Activated B cell treated with CpG ODN at 0.5 μM for 24 hours (primary cell): ENCODE measurements at regions not wholly inside any gene's neighbourhood (a gene's known extent, or its start where the extent isn't known, plus 50 kb on each side); places are given as distances from the start of the nearest gene placed in this dataset.

Experiments used
- ATAC-seq: fragments of 200-7000 bp; cut with Tn5 transposase; one replicate; pipeline ENCODE4 v1.10.0; 2021; ENCODE audit warnings: low read depth, mild to moderate bottlenecking, moderate library complexity
- CTCF ChIA-PET: fragments of 350-600 bp; sonication (Branson Sonifier 250); formaldehyde crosslinking; loops from one replicate; lab custom pipeline; 2021; ENCODE audit warnings: antibody characterized with exemption; lab: Charles Lee
- POLR2A ChIA-PET: fragments of 350-600 bp; sonication (Branson Sonifier 250); formaldehyde crosslinking; loops from one replicate; lab custom pipeline; 2021; ENCODE audit warnings: antibody characterized with exemption; lab: Charles Lee
- DNase-seq: peaks from one replicate; pipeline ENCODE4 v3.0.0; 2022
- H3K27ac Mint-ChIP-seq: one replicate; pipeline ENCODE4 v1.8.0; 2020; ENCODE audit warnings: mixed read lengths
- H3K27me3 Mint-ChIP-seq: one replicate; pipeline ENCODE4 v1.8.0; 2021; ENCODE audit warnings: mixed read lengths
- H3K36me3 Mint-ChIP-seq: one replicate; pipeline ENCODE4 v1.8.0; 2021; ENCODE audit warnings: low read depth, mixed read lengths
- H3K4me1 Mint-ChIP-seq: one replicate; pipeline ENCODE4 v1.8.0; 2021; ENCODE audit warnings: mixed read lengths
- H3K4me3 Mint-ChIP-seq: one replicate; pipeline ENCODE4 v1.8.0; 2020; ENCODE audit warnings: mild to moderate bottlenecking, mixed read lengths
- H3K9me3 Mint-ChIP-seq: one replicate; pipeline ENCODE4 v1.8.0; 2020; ENCODE audit warnings: mixed read lengths
- intact Hi-C: fragments of 100-400 bp; cut with micrococcal nuclease; formaldehyde crosslinking; loops from one replicate; pipeline ENCODE4 v1.15.1; 2024
- TF ChIP-seq, protein P1 (sequence below): fragments of 200-600 bp; IDR thresholded peaks from one replicate; pipeline ENCODE4 v1.8.0; 2022; ENCODE audit warnings: antibody characterized with exemption, mild to moderate bottlenecking

DNA sequence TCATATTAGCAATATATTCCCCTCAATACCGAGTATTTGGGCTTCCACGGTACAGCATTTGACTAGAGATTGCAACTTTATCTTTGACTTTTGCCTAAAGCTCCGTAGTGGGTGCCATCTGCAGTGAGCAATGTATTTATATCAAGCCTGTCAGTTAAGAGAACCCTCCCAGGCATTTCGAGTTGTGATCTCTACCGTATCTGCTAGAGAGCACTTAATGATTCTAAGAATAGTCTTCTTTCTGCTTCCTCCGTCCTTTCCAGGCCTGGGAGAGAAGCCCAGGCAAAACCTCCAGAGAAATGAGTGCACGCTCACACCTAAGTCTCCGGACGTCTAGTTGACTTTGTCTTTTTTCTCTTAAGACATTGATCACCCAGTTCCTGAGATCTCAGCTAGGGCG lies 210.6 kb downstream of the KLF6 start:
- TF ChIP-seq, protein P1, sequence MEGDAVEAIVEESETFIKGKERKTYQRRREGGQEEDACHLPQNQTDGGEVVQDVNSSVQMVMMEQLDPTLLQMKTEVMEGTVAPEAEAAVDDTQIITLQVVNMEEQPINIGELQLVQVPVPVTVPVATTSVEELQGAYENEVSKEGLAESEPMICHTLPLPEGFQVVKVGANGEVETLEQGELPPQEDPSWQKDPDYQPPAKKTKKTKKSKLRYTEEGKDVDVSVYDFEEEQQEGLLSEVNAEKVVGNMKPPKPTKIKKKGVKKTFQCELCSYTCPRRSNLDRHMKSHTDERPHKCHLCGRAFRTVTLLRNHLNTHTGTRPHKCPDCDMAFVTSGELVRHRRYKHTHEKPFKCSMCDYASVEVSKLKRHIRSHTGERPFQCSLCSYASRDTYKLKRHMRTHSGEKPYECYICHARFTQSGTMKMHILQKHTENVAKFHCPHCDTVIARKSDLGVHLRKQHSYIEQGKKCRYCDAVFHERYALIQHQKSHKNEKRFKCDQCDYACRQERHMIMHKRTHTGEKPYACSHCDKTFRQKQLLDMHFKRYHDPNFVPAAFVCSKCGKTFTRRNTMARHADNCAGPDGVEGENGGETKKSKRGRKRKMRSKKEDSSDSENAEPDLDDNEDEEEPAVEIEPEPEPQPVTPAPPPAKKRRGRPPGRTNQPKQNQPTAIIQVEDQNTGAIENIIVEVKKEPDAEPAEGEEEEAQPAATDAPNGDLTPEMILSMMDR: no peak
- Mint-ChIP-seq H3K4me3 (no peak overlapping the region), H3K36me3 (no peaks in the 10 kb centered on the region), H3K27me3 (peaks cover 2% of the 10 kb centered on the region), H3K4me1 (no peaks in the 10 kb centered on the region), H3K27ac (no peak overlapping the region), H3K9me3 (no peaks in the 10 kb centered on the region)
- DNase-seq (no peak), ATAC-seq (no peak)
- POLR2A ChIA-PET: no interaction called here
- CTCF ChIA-PET: no interaction called here
- intact Hi-C loops: no loop called here

DNA sequence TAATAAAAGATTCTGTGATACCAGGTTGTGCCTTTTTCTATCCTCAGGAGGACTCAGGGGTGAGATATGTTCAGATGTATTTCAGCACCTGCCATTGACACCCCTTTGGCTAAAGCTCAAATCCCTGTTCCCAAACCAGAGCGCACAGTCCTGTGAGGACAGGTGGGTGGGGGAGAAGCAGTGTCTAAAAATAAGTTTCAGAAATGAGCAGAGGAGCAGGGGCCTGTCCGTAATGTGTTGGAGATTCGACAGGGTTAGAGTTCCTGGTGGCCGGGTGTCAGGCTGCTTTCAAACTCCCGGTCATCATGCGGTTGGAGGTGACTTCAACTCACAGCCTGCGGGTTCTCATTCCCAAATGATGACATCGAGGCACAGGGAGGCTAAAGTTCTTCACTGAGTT lies 211.5 kb downstream of the KLF6 start:
- Mint-ChIP-seq H3K4me3 (no peak overlapping the region), H3K36me3 (no peaks in the 10 kb centered on the region), H3K9me3 (no peaks in the 10 kb centered on the region), H3K27me3 (peaks cover 2% of the 10 kb centered on the region), H3K27ac (no peak overlapping the region), H3K4me1 (no peaks in the 10 kb centered on the region)
- ChIA-PET CTCF (no interaction called here), POLR2A (no interaction called here)
- TF ChIP-seq, protein P1: no peak
- ATAC-seq (no peak), DNase-seq (no peak)
- intact Hi-C loops: no loop called here

DNA sequence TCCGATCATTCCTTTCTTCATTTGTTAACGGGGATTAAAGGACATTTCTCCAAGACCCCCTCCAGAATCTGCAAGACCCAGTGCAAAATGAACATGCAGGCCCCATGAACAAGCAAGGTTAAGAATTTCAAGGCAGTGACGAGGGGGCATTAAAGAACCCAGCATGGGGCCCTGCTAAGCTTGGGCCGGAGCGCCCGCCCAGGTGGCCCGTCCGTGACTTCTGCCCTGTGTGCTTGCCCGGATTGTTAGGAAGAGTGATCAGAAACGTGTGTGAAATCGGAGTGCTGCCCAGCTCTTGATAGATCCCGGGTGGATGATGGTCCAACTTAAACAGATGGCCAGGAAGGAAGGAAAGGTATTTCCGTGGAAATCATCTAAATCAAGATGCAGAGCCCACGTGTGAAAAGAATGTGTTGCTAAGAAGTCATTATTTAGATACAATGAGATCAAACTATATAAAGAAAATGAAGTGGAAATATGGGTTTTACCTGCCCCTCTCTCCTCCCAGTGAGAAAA lies 213.6 kb downstream of the KLF6 start:
- no peaks in the 10 kb centered on the region for H3K9me3 Mint-ChIP-seq
- H3K4me3 Mint-ChIP-seq: no peak overlapping the region
- no peak for ATAC-seq
- no peaks in the 10 kb centered on the region for H3K4me1 Mint-ChIP-seq
- ChIA-PET POLR2A (no interaction called here), CTCF (no interaction called here)
- intact Hi-C loops: no loop called here
- TF ChIP-seq, protein P1: no peak
- H3K27me3 Mint-ChIP-seq: peaks cover 2% of the 10 kb centered on the region
- H3K27ac Mint-ChIP-seq: no peak overlapping the region
- DNase-seq: no peak
- no peaks in the 10 kb centered on the region for H3K36me3 Mint-ChIP-seq

DNA sequence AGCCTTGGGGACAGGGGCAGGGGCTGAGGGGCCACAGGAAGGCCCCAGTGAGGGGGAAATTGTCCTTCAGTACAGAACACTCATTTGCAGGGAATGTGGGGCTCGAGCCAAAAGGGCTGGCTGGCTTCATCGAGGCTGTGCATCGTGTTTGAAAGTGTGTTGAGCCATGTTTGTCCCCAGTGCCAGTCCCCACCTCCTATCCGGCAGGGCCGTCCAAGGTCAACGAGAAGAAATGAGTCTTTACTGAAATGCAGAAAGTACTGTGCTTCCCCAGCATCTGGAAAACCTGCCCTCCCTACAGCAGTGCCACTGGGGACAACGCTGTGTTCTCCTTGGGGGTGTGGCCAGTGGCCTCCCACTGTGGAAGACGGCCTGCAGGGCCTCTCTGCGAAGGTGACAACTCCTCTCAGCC lies 214.1 kb downstream of the KLF6 start:
- ChIA-PET POLR2A (no interaction called here), CTCF (no interaction called here)
- Mint-ChIP-seq H3K9me3 (no peaks in the 10 kb centered on the region), H3K4me3 (no peak overlapping the region), H3K4me1 (no peaks in the 10 kb centered on the region), H3K27ac (no peak overlapping the region), H3K27me3 (no peaks in the 10 kb centered on the region), H3K36me3 (no peaks in the 10 kb centered on the region)
- no peak for DNase-seq
- TF ChIP-seq, protein P1: no peak
- ATAC-seq: no peak
- intact Hi-C loops: no loop called here

DNA sequence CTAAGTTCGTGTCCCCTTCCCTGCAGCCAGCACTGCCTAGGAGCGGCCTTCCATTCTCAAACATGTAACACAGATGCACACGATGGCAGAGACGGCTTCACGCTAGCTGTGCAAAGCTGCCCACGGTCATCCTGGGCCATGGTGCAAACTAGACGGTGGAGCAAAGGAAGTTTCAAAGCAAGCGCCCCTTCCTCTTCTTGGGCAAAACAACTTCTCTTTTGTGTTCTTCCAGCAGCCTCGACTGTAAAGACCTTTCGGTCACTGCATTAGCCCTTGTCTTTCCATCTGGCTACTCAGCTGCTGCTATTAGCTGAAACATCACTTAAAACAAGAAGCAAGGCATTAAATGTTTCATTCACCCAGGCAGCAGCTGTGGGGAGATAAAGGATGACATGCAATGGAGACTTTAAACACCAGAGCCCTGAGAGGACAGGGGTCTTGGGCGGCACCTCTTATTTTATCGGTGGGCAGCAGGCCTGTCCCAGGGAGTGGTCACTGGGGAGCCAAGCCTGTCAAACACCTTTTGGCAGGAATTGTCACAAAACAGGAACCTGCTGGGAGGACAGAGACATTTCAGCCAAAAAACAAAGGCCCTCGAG lies 214.8 kb downstream of the KLF6 start:
- TF ChIP-seq, protein P1: no peak
- no peaks in the 10 kb centered on the region for H3K9me3 Mint-ChIP-seq
- H3K4me1 Mint-ChIP-seq: no peaks in the 10 kb centered on the region
- no peak overlapping the region for H3K27ac Mint-ChIP-seq
- intact Hi-C loops: no loop called here
- no peak for DNase-seq
- no peak for ATAC-seq
- CTCF ChIA-PET: interaction anchor here (0.6 kb wide), 1 partner anchor 16 kb away, joined by 4 read pairs; no protein-coding TSS in a partner anchor
- POLR2A ChIA-PET: no interaction called here
- no peak overlapping the region for H3K4me3 Mint-ChIP-seq
- no peaks in the 10 kb centered on the region for H3K36me3 Mint-ChIP-seq
- H3K27me3 Mint-ChIP-seq: no peaks in the 10 kb centered on the region
